HG02852 (cell line): ENCODE measurements at regions not wholly inside any gene's neighbourhood (a gene's known extent, or its start where the extent isn't known, plus 50 kb on each side); places are given as distances from the start of the nearest gene placed in this dataset.
"Not testable (repeated sequence)": the region's sequence is repeated elsewhere in the genome, so short reads cannot be mapped to it uniquely, and the experiment has no call there.

Experiments
- ATAC-seq: cut with Tn5 transposase; IDR thresholded peaks from one replicate; pipeline ENCODE4 v1.9.1; 2021; ENCODE audit warnings: mild to moderate bottlenecking, moderate library complexity; ENCODE audit not compliant: unreplicated experiment

DNA sequence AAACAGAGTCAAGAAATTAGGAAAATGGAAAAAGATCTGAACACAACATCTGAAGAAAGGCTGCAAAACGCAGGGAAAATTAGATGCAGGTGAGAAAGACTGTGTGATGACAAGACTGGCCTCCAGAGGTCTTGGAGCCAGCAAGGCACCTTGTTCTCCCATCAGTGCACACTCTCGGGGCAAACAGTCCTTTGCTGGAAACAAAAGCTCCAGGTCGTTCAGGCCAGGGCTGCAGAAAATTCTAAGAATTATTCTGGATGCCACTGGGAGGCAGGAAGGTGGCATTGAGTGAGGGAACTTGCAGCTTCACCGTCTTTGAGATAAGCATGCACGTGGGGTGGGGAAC is 219.9 kb upstream of the SSTR4 start:
- no peak for ATAC-seq

DNA sequence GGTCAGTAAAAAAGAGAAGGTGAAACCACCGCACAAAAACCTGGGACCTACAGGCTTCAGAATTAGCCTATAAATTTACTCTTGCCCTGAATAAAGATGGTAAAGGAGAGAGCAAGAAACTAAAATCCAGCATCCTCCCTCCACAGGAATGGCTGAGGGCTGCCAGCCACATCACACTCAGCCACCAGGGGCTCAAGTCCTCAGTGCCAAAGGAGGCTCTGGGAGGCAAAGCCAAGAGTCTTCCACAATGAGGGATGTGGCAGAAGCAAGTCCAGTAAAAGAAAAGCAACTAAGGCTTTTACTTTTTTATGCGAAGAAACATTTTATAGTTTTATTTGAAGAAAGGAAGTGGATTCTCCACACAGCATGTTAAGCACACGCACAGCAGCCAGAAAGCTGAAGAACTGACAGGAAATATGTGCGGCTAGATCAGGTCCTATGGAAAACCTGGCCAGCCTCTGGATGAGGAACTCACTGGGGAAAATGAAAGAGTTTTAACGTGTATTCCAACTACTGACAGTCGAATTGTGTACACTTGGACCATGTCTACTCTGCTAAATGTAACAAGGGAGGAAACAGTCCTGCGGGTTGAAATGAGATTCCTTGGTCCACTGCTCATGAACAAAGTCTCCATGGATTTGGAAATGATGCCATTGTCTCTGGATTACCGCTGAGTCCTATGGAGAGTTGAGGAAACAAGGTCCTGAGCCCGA is 219.4 kb upstream of the SSTR4 start:
- ATAC-seq = no peak

DNA sequence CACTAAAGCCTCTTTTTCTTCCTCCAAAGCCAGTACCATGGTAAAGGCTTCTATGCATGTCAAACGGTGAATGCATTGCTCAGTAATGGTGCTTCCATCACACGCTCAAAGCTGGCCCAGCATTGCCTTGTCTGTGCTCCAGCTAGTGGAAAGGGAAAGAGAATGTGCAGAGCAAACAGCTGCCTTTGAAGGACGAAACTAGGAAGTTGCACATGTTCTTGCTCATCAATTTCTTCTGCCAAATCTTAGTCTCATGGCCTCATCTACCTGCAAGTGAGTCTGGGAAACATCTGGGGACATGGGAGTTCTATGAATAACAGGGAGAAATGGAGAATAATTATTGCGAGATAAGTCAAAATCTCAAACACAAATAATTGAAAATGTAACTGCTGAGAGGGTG is 216.5 kb upstream of the SSTR4 start:
- ATAC-seq = no peak

DNA sequence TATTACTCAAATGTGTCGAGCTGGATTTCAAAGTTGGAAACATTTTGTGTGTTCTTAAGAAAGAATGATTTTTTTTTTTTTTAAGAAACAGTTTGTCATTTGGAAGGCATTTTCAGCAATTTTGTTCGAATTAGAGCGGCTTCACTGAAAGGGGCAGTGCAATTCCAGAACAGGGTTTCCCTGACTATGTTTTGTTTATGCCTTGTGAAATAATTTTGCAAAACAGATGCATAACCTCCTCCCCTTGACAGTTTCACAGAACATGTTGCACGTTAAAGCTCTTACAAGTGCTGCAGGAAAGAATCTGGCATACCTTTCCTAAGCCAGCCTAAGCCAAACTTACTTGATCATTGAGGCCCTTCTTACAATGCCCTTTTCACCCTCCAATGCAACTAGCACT is 216.0 kb upstream of the SSTR4 start:
- ATAC-seq = no peak

DNA sequence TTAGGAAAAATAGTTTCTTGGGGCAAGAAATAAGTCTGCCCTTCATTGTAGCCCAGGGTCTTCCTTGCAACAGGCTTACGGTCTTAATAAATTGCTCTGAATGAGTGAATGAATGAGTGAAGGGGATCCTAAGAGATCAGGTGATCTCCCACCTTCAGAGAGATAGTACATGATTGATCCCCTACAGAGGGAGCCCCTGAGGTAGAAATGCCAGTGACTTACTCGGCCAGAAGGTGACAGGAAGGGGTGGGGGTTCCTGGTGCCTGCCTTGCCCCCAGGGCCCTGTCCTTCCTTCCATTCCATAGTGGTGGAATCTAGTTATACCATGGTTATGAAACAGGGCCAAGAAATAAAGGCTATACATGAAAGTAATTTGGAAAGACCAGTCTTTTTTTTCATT is 215.3 kb upstream of the SSTR4 start:
- ATAC-seq = no peak

DNA sequence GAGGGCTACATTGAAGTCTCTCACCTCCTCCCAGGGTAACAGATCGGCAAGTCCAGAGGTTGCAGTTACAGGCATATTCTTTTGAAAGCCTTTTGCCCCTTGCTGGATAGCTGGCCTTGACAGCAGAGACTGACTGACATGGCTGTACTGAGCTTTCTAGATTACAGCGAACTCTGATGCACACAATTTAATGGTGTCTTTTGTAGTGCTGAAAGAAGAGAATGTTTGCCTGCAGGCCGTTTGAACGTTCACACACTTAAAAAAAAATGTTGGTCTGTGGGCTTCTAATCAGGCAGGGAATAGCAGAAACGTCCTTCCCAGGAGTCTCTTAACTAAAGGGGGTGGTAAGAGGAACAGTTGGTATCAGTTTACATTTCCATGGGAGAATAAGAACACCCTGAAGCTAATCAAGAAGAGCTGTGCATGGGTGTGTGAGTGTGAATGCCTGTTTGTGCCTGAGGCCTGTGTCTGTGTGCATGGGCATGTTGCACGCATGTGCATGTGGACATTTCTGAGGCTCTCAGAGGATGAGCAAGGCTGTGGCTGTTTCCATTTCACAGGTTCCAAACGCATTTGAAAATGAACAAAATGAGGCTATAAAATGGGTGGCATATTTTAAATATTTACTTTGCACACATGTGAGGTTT is 213.9 kb upstream of the SSTR4 start:
- no peak for ATAC-seq

DNA sequence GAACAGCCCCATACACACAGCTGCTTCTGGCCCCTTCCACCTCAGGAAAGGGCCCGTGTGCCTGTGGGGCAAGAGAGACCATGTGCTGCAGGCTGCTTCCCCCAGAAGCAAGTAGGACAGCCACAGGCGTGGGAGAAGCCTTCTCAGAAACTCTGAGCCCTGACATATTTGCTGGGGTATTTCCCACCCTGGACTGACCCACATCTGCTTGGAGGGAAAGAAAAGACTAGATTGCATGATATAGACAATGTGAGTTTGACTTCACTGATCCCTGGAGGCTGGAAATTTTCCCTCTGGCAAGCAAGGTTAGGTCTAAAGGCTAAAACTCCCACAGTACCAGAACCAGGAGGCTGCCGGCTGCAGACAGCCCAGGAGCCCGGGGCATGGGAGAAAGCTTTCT is 213.3 kb upstream of the SSTR4 start:
- ATAC-seq = no peak

DNA sequence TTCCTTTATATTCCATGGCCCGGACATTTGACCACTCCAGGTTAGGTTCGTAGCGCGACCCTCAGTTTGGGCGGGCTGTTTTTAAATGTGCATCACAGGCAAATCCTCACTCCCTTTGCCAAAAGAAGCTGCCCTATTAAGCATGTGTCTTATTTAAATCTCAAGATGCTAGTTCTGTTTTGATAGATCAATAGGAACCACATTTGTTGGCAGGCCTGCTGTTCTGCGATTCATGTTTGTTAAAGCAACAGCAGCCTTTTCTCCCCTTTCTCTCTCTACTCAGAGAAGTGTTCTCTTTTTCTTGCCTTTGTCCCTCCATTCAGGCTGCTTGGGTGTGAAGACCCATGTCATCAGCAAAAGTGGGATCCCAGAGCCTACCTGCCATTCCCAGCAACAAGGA is 212.0 kb upstream of the SSTR4 start:
- no peak for ATAC-seq

DNA sequence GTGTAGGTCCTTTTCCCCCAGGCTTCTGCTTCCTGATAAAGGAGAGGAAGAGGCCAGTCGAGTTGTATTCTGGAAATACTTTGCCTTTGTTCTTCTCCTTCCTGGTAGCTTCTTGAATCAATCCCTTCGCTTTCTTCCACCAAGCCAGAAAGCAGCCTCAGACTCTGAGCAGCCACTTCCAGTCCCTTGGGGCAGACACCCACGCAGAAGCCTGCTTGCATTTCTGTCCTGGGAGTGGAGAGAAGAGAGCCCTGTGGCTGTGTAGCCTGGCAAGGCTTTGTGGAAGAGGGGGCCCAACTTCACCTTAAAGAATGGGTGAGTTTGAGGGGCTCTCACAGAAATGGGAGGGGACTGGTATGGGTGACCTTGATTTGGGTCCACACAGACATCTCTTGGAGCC is 211.0 kb upstream of the SSTR4 start:
- ATAC-seq = no peak

DNA sequence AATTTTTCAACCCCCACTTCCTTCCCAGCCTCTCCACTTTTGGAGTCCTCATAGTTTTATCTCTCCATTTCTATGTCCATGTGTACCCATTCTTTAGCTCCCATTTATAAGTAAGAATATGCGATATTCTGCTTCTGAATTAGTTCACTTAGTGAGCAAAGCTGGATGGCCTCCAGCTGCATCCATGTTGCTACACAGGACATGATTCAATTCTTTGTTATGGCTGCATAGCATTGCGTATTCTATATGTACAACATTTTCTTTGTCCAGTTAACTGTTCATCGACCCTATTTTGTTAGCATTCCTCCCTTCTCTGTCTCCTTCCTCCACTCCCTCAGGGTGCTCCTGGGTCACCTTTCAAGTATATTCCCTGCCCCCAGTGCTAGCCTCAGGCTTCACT is 210.0 kb upstream of the SSTR4 start:
- no peak for ATAC-seq

DNA sequence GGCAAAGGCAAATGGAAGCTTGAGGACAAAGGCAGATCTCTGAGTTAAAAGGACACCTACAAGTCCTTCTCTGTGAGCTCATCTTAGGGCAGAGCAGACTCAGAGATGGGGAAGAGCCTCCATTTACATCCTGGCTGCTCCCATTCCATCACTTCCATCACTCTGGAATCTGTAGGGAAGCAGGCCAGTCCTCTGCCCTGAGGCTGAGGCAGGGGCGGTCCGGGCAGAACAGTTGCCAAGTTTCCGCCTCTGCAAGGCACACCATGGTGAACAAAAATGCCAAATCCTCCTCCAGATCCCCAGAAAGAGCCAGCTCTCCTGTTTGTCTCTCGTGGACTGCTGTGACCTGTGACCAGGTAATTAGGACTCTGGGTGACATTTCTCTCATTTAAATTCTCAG is 209.6 kb upstream of the SSTR4 start:
- no peak for ATAC-seq

DNA sequence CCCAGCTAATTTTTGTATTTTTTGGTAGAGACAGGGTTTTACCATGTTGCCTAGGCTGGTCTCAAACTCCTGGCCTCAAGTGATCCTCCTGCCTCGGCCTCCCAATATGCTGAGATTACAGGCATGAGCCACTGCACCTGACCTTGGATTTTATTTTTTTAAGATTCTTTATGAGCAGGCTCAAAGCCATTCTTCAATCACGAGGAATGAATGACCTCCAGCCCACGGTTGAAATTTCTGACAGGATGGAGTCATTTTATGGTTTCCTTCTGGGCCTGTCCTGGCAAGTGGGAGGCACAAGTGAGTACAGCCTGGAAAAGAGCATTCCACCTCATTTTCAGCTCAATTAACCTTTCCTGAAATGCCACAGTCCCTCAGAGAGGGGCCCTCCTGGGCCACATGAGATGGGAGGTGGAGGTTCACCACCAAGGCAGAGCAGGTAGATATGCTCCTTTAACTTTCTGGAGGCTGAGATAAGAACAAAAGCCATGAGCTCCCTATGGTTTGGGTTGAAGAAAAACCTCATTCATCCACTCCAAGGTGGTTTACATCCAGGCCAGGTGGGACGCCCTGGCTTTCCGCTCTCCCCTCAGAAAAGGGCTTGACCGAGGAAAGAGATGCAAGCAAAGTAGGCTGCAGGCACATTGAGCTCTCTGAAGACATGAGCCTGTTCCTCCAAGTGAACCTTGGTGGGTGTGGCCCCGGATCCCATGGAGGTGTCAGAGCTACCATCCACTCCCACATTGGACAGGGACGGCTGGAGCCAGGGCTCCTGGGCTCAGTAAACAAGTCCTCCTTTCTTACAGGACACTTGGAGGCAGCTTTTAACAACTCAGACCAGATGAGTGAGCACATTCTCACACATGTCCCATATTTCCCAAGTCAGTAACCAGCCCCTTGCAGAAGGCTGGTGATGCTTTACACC is 208.5 kb upstream of the SSTR4 start:
- ATAC-seq = no peak

DNA sequence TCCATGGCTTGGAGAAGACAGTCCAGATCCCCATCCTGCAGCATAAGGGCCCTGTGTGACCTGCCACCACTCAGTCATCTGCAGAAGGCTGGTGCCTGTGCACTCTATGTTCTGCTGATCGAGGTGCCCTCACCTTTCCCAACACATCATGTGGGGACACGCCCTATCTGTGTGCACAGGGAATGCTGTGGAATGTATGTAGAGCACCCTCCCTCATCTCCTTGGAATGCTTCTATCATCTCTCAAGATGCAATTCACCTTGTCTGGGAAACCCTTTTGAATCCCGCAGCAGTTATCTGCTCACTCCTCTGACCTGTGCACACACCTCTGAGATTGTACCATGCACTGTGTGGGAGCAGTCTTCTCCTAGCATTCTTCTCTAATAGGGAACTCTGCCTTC is 207.2 kb upstream of the SSTR4 start:
- ATAC-seq = no peak

DNA sequence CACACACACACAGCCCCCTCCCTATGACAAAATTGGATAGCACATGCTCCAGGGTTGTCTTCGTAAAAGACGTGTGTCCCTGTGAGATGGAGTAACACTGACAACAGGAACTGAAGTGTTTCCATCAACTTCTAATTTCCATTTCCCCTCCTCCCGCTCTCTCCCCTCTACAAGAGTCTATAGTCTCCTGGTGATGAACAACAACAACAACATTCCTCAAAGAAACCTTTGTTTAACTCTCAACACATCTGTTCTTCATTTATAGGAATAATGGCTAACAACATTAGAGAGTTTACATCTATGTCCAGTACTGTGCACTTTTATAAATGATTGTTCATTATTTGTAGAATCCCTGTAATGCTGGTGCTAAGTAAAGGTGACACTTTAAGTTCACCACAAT is 205.8 kb upstream of the SSTR4 start:
- ATAC-seq = no peak

DNA sequence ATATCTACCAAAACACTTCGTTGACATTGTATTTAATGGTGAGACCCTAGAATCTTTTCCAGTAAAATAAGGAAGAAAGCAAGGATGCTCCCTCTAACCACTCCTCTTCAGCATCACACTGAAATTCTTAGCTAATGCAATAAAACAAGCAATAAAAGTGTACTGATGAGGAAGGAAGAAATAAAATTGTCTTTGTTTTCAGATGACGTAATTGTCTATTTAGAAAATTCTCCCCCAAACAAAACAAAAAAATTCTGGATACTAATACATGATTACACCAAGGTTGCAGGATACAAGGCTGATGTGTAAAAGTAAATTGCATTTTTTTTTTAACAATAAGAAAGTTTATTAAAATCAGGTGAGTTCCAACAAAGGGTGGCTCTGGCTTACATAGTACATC is 205.0 kb upstream of the SSTR4 start:
- ATAC-seq = no peak

DNA sequence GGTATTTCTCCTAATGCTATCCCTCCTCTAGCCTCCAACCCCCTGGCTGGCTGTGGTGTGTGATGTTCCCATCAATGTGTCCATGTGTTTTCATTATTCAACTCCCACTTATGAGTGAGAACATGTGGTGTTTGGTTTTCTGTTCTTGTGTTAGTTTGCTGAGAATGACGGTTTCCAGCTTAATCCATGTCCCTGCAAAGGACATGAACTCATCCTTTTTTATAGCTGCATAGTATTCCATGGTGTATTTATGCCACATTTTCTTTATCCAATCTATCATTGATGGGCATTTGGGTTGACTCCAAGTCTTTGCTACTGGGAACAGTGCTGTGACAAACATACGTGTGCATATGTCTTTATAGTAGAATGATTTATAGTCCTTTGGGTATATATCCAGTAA is 204.4 kb upstream of the SSTR4 start:
- ATAC-seq = not testable (repeated sequence)

DNA sequence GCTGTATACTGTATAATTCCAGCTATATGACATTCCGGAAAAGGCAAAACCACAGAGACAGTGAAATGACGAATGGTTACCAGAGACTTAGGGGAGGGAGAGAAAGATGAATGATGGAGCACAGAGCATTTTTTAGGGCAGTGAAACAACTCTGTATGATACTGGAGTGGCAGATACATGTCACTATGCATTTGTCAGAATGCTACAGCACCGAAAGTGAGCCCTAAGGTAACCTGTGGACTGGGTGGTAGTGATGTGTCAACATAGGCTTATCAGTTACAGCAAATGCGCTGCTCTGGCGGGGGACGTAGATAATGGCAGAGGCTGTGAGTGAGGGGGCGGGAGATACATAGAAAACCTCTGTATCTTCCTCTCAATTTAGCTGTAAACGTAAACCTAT is 201.3 kb upstream of the SSTR4 start:
- ATAC-seq = no peak

DNA sequence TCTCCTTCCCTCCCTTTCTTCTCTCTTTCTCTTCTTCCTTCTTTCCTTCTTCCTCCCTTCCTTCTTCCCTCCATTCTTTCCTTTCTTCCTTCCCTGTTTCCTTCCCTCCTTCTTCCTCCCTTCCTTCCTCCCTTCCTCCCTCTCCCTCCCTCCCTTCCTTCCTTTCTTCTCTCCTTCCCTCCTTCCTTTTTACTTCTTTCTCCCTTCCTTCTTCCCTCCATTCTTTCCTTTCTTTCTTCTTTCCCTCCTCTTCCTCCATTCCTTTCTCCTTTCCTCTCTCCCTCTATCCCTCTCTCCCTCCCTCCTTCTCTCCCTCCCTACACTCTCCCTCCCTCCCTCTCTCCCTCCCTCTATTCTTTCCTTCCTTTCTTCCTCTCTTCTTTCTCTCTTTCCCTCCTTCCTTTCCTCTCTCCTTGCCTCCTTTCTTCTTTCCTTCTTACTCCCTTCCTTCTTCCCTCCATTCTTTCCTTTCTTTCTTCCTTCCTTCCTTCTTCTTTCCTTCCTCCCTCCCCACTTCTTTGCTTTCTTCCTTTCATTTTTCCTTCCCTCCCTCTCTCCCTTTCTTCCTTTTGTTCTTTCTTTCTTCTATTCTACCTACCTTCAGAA is 200.4 kb upstream of the SSTR4 start:
- ATAC-seq = no peak

DNA sequence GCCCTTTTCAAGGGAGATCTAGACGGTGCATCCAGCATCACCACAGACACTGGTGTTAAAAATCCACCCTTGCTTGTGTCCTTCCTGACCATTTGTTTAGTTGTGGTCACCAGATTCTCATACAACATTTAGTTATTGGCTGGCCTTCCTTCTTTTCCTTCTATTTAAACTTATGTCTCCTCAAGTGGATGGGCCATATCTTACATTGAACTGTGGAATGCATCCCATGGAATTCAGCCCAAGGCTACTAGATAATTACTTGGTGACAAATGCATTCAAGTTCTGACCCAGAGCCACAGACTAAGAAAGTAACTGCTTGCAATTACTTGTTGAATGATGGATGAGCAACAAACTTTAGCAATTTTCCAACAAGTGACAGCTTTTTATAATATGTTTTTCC is 198.9 kb upstream of the SSTR4 start:
- no peak for ATAC-seq

DNA sequence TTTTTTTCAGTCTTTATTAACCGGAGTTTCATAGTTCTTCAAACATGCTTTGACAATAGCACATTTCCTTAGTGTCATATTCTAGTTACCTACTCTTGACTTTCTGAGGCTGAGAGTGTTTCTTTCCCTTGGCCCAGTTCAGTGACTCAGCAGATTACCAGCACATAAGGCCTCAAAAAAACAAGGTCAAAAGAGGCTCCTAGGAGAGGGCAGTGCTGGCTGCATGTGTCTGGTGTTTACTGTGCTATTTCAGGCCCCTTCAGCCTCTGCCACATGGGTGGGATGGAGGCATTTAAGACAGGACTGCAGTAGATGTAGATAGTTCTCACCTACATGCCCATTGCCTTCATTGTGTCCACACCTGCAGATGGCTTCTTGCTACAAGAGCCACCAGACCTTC is 198.2 kb upstream of the SSTR4 start:
- ATAC-seq = no peak

DNA sequence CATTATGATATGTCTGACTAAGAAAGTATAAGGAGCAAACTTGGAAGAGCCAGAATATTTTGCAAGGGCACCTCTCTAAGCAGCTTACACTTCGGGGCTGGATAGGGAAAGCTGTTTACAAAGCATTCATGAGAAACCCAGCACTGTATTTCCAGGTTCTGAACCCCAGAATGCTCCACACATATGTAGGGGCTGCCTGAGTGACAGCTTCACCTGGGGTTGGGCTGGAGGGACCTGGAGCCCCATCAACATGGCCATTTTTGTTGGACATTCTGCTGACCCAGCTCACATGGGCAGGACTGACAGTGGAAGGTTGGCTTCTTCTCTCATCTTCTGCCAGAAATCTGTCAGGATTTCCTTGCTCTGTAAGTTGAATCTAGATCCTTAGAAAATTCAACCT is 197.1 kb upstream of the SSTR4 start:
- ATAC-seq = no peak

DNA sequence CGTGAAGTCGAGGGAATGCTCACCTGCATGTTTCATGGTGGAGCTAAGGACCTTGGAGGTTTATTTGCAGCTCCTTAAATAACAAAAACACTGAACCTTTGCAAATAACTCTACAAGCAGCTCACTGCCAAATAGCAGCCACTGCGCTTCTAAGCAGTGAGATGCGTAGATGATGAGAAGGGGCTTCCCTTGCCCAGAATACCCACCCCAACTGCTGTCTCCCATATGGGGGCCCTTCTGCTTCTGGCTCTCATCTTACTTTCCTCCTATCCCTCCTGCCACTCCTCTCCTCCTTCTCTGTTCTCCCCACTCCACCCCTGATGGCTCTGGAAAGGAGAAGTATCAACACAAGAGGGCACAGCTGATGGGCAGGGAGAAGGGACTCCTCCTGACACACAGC is 193.3 kb upstream of the SSTR4 start:
- no peak for ATAC-seq
